Hematopoietic multipotent progenitor cell treated with erythropoietin and hydrocortisone succinate and interleukin-3 and kit ligand, for 15 days (in vitro differentiated cells): ENCODE measurements at regions not wholly inside any gene's neighbourhood (a gene's known extent, or its start where the extent isn't known, plus 50 kb on each side); places are given as distances from the start of the nearest gene placed in this dataset.

ENCODE experiments used
- DNase-seq: peaks from one replicate; pipeline ENCODE4 v3.0.0-alpha.2; 2015; ENCODE audit warnings: low spot score

DNA sequence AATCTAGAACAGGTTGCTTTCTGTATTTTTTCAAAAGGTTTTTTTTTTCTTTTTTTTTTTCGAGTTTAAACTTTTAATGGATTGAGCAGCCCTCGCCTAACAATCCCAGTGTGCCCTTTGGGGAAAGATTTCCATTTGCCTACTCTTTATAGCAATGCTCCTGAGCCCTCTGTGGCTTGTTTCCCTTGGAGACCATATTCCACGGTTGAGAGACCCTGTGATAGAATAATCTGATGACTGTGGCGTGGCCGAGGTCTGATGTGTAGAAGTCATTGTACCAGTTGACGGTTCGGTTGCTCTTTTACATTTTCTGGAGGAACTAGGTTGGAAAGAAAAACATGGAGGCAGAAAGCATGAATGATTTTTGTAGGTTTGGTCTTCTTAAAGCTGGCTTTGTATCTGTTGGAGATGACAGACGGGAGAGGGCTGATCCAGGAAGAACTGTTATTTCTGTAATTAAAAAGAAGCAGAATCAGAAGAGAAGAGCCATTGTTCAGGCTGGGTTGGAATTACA is 305.7 kb upstream of the NRIP1 start:
- no peak for DNase-seq

- DNase-seq, result no peak
Observed at GRCh38 chr21:15373941-15374340, 309.1 kb upstream of the NRIP1 start.

- DNase-seq, result no peak
Observed at GRCh38 chr21:15379776-15380175, 315.0 kb upstream of the NRIP1 start.

- no peak for DNase-seq
Observed at GRCh38 chr21:15383588-15383987, 318.8 kb upstream of the NRIP1 start.

GRCh38 chr21:15390049-15390448 is 325.2 kb upstream of the NRIP1 start:
- no peak for DNase-seq

- no peak for DNase-seq
Observed at GRCh38 chr21:15397258-15397657, 332.5 kb upstream of the NRIP1 start.

- no peak for DNase-seq
Observed at GRCh38 chr21:15400905-15401304, 328.9 kb upstream of the USP25 start.

DNA sequence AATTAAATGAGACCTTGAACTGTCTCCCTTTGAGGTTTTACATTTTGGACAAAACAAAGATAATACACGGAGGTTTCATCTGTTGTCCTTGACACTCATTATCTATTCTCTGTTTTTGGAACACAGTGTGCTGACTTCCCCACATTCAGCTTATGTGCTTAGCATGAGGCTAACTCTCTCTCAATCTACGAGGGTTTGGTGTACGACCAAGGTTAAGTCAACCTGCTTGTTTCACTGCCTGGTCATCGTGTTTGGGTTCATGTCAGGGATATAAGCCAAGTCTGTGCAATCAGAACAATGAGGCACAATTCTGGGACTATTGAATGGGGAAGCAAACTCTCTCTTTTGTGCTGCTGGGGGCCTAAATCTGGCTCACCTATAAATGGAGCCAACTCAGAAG is 328.5 kb upstream of the USP25 start:
- DNase-seq, result no peak

DNA sequence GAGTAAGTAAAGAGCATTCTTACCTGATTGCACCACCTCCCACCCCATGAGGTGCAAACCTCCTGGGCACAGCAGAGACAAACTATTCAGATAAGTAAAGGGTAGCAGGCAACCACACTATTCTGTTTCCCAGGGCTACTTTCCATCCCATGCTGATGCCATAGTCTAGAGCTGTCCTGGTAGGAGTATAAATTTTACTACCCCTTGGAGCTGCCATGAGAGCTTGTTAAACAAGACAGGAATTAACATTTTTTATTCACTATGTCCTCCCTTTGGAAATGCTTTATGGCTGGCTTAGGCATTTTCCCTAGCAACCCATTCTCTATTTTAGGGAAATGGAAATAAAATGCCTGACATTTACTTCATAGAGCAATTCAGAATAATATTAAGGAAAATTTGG is 324.6 kb upstream of the USP25 start:
- DNase-seq, result no peak

DNA sequence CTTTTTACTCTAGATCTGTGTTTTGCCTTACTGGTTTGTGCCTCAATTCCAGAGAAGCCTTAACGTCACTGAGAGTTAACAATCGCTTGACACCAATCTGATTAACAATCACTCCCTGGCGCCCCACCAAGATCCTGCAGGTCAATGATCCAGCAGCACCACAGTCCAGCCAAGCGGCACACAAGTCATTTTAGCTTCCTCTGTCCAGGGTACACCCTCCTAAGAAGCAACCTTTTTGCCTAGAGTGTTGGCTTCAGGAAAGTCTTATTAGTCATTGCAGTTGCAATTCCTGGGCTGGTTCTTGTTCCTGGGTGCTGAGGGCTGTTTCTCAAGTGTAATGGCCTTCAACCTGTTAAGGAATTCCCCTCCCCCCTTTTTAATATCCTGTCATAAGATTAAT is 323.0 kb upstream of the USP25 start:
- no peak for DNase-seq

DNA sequence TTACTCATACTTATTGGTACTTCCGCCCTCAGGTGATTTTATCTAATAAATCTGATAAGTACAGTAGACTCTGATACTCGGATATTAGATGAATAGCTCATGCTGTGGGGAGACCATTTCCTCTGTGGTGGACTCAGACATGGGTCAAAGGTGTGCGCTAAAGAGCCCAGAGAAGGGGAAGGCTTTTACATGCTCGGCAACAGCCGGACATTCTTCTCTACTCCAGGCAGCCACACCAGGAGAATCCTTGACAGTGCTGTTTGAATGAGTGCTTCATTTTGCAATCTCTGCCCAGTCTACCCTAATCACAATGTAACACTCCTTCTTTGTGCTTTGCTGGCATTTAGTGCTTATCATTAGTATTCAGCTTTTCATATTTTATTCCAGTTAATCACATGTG is 322.2 kb upstream of the USP25 start:
- DNase-seq, result no peak

GRCh38 chr21:15408089-15408488 is 321.7 kb upstream of the USP25 start:
- DNase-seq, result no peak

GRCh38 chr21:15409031-15409430 is 320.8 kb upstream of the USP25 start:
- no peak for DNase-seq

- DNase-seq, result no peak
Observed at GRCh38 chr21:15410853-15411252, 318.9 kb upstream of the USP25 start.

DNA sequence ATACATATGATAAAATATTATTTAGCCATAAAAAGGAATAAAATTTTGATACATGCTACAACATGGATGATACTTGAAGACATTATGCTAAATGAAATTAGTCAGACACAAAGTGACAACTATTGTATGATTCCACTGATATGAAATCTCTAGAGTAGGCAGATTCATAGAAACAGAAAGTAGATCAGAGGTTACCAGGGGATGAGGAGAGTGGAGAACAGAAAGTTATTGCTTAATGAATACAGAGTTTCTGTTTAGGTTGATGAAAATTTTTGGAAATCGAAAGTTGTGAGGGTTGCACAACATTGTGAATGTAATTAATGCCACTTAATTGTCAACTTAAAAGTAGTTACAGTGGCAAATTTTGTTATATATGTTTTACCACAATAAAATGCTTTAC is 315.7 kb upstream of the USP25 start:
- DNase-seq, result no peak

GRCh38 chr21:15415541-15416261 is 314.1 kb upstream of the USP25 start:
- no peak for DNase-seq

GRCh38 chr21:15421441-15421881 is 308.3 kb upstream of the USP25 start:
- DNase-seq, result no peak

DNA sequence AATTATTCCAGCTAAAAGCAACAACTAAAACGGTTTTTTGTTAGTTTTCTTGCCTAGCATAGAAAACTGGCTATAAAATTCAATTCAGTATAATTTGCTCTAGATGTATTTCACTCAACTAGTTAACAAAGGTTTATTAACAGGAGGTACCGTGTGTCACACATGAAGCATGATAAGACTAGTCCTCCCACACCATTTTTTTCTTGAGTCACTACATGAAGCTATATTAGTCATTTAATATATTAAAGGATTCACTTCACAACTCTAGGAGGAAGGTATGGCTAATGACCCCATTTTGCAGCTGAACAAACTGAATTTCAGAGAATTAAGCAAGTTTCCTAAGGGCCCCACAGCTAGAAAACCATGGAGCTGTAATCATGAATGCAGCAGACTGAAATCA is 307.8 kb upstream of the USP25 start:
- no peak for DNase-seq

GRCh38 chr21:15422783-15423182 is 307.0 kb upstream of the USP25 start:
- no peak for DNase-seq

GRCh38 chr21:15423676-15424445 is 305.9 kb upstream of the USP25 start:
- DNase-seq, result no peak

GRCh38 chr21:15425049-15425448 is 304.7 kb upstream of the USP25 start:
- no peak for DNase-seq

GRCh38 chr21:15430023-15430422 is 299.8 kb upstream of the USP25 start:
- DNase-seq, result no peak

GRCh38 chr21:15430577-15430976 is 299.2 kb upstream of the USP25 start:
- no peak for DNase-seq
